OCI-LY3 (cell line): ENCODE measurements at regions not wholly inside any gene's neighbourhood (a gene's known extent, or its start where the extent isn't known, plus 50 kb on each side); places are given as distances from the start of the nearest gene placed in this dataset.

Source experiments
- EZH2phosphoT487 ChIP-seq: fragments of 200-600 bp; shearing (Covaris generic); IDR thresholded peaks from 2 replicates; pipeline ENCODE4 v1.6.1; 2018; ENCODE audit warnings: antibody characterized with exemption, mixed run types, low read depth
- TF ChIP-seq, protein P1 (sequence below): fragments of 200-600, 300-600 bp; sonication (generic); IDR thresholded peaks from 2 replicates; pipeline ENCODE4 v1.5.1; 2014; ENCODE audit warnings: antibody characterized with exemption, low read length, low read depth

- TF ChIP-seq, protein P1, sequence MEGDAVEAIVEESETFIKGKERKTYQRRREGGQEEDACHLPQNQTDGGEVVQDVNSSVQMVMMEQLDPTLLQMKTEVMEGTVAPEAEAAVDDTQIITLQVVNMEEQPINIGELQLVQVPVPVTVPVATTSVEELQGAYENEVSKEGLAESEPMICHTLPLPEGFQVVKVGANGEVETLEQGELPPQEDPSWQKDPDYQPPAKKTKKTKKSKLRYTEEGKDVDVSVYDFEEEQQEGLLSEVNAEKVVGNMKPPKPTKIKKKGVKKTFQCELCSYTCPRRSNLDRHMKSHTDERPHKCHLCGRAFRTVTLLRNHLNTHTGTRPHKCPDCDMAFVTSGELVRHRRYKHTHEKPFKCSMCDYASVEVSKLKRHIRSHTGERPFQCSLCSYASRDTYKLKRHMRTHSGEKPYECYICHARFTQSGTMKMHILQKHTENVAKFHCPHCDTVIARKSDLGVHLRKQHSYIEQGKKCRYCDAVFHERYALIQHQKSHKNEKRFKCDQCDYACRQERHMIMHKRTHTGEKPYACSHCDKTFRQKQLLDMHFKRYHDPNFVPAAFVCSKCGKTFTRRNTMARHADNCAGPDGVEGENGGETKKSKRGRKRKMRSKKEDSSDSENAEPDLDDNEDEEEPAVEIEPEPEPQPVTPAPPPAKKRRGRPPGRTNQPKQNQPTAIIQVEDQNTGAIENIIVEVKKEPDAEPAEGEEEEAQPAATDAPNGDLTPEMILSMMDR = no peak
- TF ChIP-seq EZH2phosphoT487 = no peak
These were observed 157.0 kb downstream of the ERMARD start for GRCh38 chr6:169908403-169908933.
